Tibial nerve (tissue), 4 donors: ENCODE measurements at regions not wholly inside any gene's neighbourhood (a gene's known extent, or its start where the extent isn't known, plus 50 kb on each side); places are given as distances from the start of the nearest gene placed in this dataset.
"Not testable (repeated sequence)": the region's sequence is repeated elsewhere in the genome, so short reads cannot be mapped to it uniquely, and the experiment has no call there.

ENCODE experiments used
- DNase-seq, 2 donors: peaks; one replicate each; pipeline ENCODE4 v3.0.0-alpha.2; 2019; ENCODE audit warnings: low spot score in 2 of 2
- H3K27ac ChIP-seq, 4 donors: fragments of 200-600 bp; sonication (generic) in 3 of 4; one replicate each; pipeline ENCODE4 v1.5.1; 2017 to 2019; ENCODE audit warnings: mild to moderate bottlenecking in 1 of 4
- H3K27me3 ChIP-seq, 2 donors: fragments of 200-600 bp; sonication (generic) in 1 of 2; one replicate each; pipeline versions ENCODE4 v1.5.1 to v1.6.0; 2017 to 2019
- H3K36me3 ChIP-seq, 3 donors: fragments of 200-600 bp; sonication (generic); one replicate each; pipeline ENCODE4 v1.5.1; 2018 to 2019
- H3K4me1 ChIP-seq, 4 donors: fragments of 200-600 bp; sonication (generic) in 3 of 4; one replicate each; pipeline ENCODE4 v1.5.1; 2017 to 2019
- H3K4me3 ChIP-seq, 4 donors: fragments of 200-600 bp; sonication (generic) in 3 of 4; one replicate each; pipeline ENCODE4 v1.5.1; 2017 to 2019; ENCODE audit warnings: mild to moderate bottlenecking in 1 of 4, moderate library complexity in 1 of 4
- H3K9me3 ChIP-seq, 4 donors: fragments of 200-600 bp; sonication (generic) in 3 of 4; one replicate each; pipeline ENCODE4 v1.5.1; 2017 to 2019
- EP300 ChIP-seq, 2 donors: sonication (generic); formaldehyde crosslinking; IDR thresholded peaks; one replicate each; pipeline ENCODE4 v1.6.1; 2017; ENCODE audit warnings: antibody characterized with exemption in 2 of 2, mild to moderate bottlenecking in 1 of 2
- POLR2A ChIP-seq, 2 donors: fragments of 450-650 bp; IDR thresholded peaks; one replicate each; pipeline ENCODE4 v1.6.1; 2017; ENCODE audit warnings: antibody characterized with exemption in 2 of 2, mild to moderate bottlenecking in 2 of 2, moderate library complexity in 2 of 2
- WGBS, 2 donors: methylation state at CpG; one replicate each; pipeline ENCODE4 v1.1.5; 2018; 5-methylcytosine and 5-hydroxymethylcytosine counted together
- TF ChIP-seq, protein P1 (sequence below), 5 experiments: fragments of 200-600 bp in 3 of 5; fragments of 450-650 bp in 2 of 5; sonication (generic) in 3 of 5; IDR thresholded peaks; one replicate each; pipeline ENCODE4 v1.5.1; 2016 to 2019; ENCODE audit warnings: antibody characterized with exemption in 5 of 5, mild to moderate bottlenecking in 3 of 5, moderate library complexity in 2 of 5

DNA sequence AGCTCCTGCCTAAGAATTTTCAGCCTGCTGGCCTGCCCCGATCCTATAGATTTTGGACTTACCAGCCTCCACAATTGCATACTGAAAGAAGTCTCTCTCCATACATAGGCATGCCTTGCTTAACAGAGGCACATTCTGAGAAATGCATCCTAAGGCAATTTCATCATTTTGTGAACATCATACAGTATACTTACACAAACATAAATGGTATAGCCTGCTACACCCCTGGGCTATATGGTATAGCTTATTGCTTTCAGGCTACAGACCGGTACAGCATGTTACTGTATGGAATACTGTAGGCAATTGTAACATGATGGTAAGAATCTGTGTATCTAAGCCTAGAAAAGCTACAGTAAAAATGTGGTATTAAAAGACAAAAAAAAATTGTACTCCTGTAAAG is 174.7 kb downstream of the NRIP1 start:
- no peak overlapping the region for H3K4me3 ChIP-seq
- TF ChIP-seq POLR2A (IDR thresholded peaks at IDR 0.05) (no peak), EP300 (IDR thresholded peaks at IDR 0.05) (no peak)
- TF ChIP-seq, protein P1, sequence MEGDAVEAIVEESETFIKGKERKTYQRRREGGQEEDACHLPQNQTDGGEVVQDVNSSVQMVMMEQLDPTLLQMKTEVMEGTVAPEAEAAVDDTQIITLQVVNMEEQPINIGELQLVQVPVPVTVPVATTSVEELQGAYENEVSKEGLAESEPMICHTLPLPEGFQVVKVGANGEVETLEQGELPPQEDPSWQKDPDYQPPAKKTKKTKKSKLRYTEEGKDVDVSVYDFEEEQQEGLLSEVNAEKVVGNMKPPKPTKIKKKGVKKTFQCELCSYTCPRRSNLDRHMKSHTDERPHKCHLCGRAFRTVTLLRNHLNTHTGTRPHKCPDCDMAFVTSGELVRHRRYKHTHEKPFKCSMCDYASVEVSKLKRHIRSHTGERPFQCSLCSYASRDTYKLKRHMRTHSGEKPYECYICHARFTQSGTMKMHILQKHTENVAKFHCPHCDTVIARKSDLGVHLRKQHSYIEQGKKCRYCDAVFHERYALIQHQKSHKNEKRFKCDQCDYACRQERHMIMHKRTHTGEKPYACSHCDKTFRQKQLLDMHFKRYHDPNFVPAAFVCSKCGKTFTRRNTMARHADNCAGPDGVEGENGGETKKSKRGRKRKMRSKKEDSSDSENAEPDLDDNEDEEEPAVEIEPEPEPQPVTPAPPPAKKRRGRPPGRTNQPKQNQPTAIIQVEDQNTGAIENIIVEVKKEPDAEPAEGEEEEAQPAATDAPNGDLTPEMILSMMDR (IDR thresholded peaks at IDR 0.05) = no peak
- H3K36me3 ChIP-seq = no peaks in the 10 kb centered on the region
- no peaks in the 10 kb centered on the region for H3K9me3 ChIP-seq
- no peak overlapping the region for H3K27ac ChIP-seq
- 72 to 83% methylated on average over 2 of the region's 2 CpGs for WGBS, 2 donors
- no peak for DNase-seq
- peaks cover 0 to 23% (median 2%) of the 10 kb centered on the region in 4 donors for H3K4me1 ChIP-seq
- H3K27me3 ChIP-seq = no peaks in the 10 kb centered on the region

DNA sequence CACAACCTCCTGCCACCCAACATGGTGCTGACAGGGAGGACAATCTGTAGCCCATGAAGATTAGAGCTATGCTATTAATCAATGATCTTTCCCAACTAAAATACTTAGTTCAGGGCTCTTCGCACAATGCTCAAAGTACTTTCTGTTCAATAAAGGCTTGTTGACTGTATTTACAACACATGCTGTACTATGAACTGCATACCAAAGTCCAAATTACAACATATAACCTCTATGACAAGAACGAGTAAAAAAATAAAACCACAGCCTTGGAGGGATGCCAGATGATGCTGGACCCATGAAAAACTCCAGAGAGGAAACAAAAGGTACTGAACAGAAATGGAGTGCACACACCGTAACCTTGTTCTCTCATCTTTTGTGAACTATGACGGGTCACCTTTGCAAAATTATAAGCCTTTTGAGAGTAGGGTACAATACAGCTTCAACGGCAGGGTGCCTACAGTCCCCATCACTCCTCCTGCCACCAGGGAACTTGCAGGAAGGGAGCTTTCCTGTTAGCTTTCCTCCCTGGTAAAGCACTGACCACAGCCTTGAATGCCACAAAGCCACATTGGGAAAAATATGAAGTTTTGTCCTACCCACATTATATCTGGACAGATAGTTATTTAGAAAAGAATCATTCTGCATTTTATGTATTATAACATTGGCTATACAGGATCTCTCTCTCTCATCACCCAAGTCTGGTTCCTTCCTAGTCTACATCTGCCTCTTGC is 175.6 kb downstream of the NRIP1 start:
- H3K27me3 ChIP-seq = no peaks in the 10 kb centered on the region
- DNase-seq = peak in 1 of 2 donors; percentile 56
- H3K9me3 ChIP-seq = no peaks in the 10 kb centered on the region
- H3K4me1 ChIP-seq = peaks cover 0 to 23% (median 2%) of the 10 kb centered on the region in 4 donors
- H3K36me3 ChIP-seq = no peaks in the 10 kb centered on the region
- TF ChIP-seq EP300 (IDR thresholded peaks at IDR 0.05) = no peak
- peak overlapping the region in 1 of 4 donors; percentile 21 for H3K27ac ChIP-seq
- no peak overlapping the region for H3K4me3 ChIP-seq
- WGBS, 2 donors = 52 to 56% methylated on average over 5 of the region's 5 CpGs

DNA sequence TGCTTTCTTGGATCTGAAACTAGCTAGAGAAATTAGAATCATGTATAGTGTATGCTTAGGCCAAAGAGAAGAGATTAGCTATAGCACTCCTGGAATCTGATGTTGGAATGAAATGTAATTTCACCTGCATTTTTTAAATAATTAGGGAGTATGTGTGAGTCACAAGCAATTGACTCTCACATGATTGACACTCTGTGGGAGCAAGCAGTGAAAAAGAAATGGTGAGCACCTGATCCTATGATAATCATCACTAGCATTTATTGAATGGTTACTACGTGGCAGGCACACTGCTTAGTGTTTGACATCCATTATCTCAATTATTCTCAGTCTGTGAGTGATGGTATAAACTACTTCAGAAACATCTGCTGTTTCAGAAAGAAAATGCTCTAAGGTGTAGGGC is 176.6 kb downstream of the NRIP1 start:
- TF ChIP-seq, protein P1 (IDR thresholded peaks at IDR 0.05) = no peak
- TF ChIP-seq EP300 (IDR thresholded peaks at IDR 0.05) (no peak), POLR2A (IDR thresholded peaks at IDR 0.05) (no peak)
- 77 to 84% methylated on average over 1 of the region's 1 CpG for WGBS, 2 donors
- Histone ChIP-seq H3K36me3 (no peaks in the 10 kb centered on the region), H3K27ac (peak overlapping the region in 1 of 4 donors; percentile 21), H3K9me3 (no peaks in the 10 kb centered on the region), H3K4me3 (no peak overlapping the region), H3K27me3 (no peaks in the 10 kb centered on the region), H3K4me1 (peaks cover 0 to 23% (median 2%) of the 10 kb centered on the region in 4 donors)
- no peak for DNase-seq

DNA sequence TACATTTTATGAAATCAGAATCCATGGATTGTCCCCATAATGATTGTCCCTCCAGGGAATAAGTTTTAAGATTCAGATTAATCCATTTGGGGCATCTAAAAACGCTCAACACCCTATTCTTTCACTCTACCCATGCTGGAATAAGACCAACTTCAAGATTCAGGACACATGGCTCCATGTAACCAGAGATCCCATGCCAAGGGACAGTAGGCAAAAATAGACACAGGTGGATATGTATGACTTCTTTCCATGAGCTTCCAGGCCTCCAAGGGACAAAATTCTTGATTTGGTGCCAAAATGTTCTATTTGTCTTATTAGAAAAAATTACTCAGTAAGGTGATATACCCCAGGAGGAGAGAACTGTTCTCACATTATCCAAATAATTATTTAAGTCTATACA is 178.8 kb downstream of the NRIP1 start:
- H3K36me3 ChIP-seq = no peaks in the 10 kb centered on the region
- H3K27ac ChIP-seq = no peak overlapping the region
- DNase-seq = no peak
- no peaks in the 10 kb centered on the region for H3K9me3 ChIP-seq
- H3K4me3 ChIP-seq = no peak overlapping the region
- peaks cover 0 to 23% (median 2%) of the 10 kb centered on the region in 4 donors for H3K4me1 ChIP-seq
- 91 to 92% methylated on average over 1 of the region's 1 CpG for WGBS, 2 donors
- no peaks in the 10 kb centered on the region for H3K27me3 ChIP-seq
- TF ChIP-seq, protein P1 (IDR thresholded peaks at IDR 0.05) = no peak
- TF ChIP-seq POLR2A (IDR thresholded peaks at IDR 0.05) (no peak), EP300 (IDR thresholded peaks at IDR 0.05) (no peak)

DNA sequence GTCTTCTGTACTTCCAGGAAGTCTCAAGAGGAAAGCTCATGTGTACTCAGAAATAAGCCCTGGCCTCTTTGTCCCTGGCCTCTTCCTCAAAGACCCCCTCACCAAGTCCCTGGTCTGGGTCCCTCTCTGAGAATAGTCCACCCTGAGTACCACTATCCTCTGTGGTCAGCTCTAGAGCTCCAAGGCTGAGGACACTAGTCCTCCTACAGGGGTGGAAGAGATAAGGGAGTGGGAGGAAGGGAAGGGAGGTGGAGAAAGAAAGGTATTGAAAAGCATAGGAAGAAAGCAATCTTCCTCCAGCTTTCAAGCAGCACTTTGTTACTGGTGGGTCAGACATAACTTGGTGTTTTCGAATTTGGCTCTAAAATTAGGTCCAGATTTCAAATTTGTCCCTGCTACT is 181.4 kb downstream of the NRIP1 start:
- Histone ChIP-seq H3K9me3 (no peaks in the 10 kb centered on the region), H3K4me3 (no peak overlapping the region), H3K27ac (no peak overlapping the region), H3K4me1 (peaks cover 0 to 20% (median 3%) of the 10 kb centered on the region in 4 donors), H3K36me3 (no peaks in the 10 kb centered on the region), H3K27me3 (no peaks in the 10 kb centered on the region)
- DNase-seq = no peak
- 90 to 100% methylated on average over 1 of the region's 1 CpG for WGBS, 2 donors
- TF ChIP-seq, protein P1 (IDR thresholded peaks at IDR 0.05) = no peak
- TF ChIP-seq POLR2A (IDR thresholded peaks at IDR 0.05) (no peak), EP300 (IDR thresholded peaks at IDR 0.05) (no peak)

DNA sequence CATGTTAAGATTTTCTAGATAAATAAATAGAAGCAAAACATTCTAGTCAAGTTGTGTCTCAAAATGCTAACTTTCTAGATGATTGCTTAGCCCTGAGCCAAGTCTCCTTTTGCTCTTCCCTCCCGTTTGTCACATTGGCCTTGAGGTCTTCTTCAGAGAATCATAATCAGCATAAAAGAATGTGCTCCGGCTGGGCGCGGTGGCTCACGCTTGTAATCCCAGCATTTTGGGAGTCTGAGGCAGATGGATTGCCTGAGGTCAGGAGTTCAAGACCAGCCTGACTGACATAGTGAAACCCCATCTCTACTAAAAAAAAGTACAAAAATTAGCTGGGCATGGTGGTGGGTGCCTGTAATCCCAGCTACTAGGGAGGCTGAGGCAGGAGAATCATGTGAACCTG is 182.3 kb downstream of the NRIP1 start:
- not testable (repeated sequence) for DNase-seq, H3K36me3 ChIP-seq, H3K27ac ChIP-seq, H3K4me3 ChIP-seq, H3K9me3 ChIP-seq, H3K27me3 ChIP-seq
- WGBS, 2 donors = 87% methylated on average over 5 of the region's 5 CpGs
- H3K4me1 ChIP-seq = peaks cover 0 to 20% (median 11%) of the 10 kb centered on the region in 4 donors
